ENCODE measurements at regions not wholly inside any gene's neighbourhood (a gene's known extent, or its start where the extent isn't known, plus 50 kb on each side); places are given as distances from the start of the nearest gene placed in this dataset.

- no peak overlapping the region for H3K4me3 ChIP-seq (replicated peaks; ENCODE audit: low read depth, low read length)
- DNase-seq (ENCODE audit: extremely low read depth, low read depth), result no peak
- no peak for TF ChIP-seq CTCF (IDR thresholded peaks at IDR 0.05; ENCODE audit: low read depth, low read length, missing control alignments)
These were observed 944.3 kb upstream of the SEMA6D start for GRCh38 chr15:46773016-46773415.

GRCh38 chr15:46778876-46779275 lies 938.4 kb upstream of the SEMA6D start:
- no peak overlapping the region for H3K4me3 ChIP-seq (replicated peaks; ENCODE audit: low read depth, low read length)
- no peak for TF ChIP-seq CTCF (IDR thresholded peaks at IDR 0.05; ENCODE audit: low read depth, low read length, missing control alignments)
- no peak for DNase-seq (ENCODE audit: extremely low read depth, low read depth)

GRCh38 chr15:46786590-46787285 lies 930.6 kb upstream of the SEMA6D start:
- TF ChIP-seq CTCF (IDR thresholded peaks at IDR 0.05; ENCODE audit: low read depth, low read length, missing control alignments), result no peak
- H3K4me3 ChIP-seq (replicated peaks; ENCODE audit: low read depth, low read length), result no peak overlapping the region
- no peak for DNase-seq (ENCODE audit: extremely low read depth, low read depth)

GRCh38 chr15:46795685-46796084 lies 921.6 kb upstream of the SEMA6D start:
- H3K4me3 ChIP-seq (replicated peaks; ENCODE audit: low read depth, low read length), result no peak overlapping the region
- TF ChIP-seq CTCF (IDR thresholded peaks at IDR 0.05; ENCODE audit: low read depth, low read length, missing control alignments), result no peak
- no peak for DNase-seq (ENCODE audit: extremely low read depth, low read depth)

- no peak for TF ChIP-seq CTCF (IDR thresholded peaks at IDR 0.05; ENCODE audit: low read depth, low read length, missing control alignments)
- DNase-seq (ENCODE audit: extremely low read depth, low read depth), result no peak
- no peak overlapping the region for H3K4me3 ChIP-seq (replicated peaks; ENCODE audit: low read depth, low read length)
These were observed 908.5 kb upstream of the SEMA6D start for GRCh38 chr15:46808834-46809233.

- no peak for TF ChIP-seq CTCF (IDR thresholded peaks at IDR 0.05; ENCODE audit: low read depth, low read length, missing control alignments)
- no peak overlapping the region for H3K4me3 ChIP-seq (replicated peaks; ENCODE audit: low read depth, low read length)
- DNase-seq (ENCODE audit: extremely low read depth, low read depth), result no peak
These were observed 902.1 kb upstream of the SEMA6D start for GRCh38 chr15:46815240-46815639.

GRCh38 chr15:46815765-46816164 lies 901.5 kb upstream of the SEMA6D start:
- no peak for TF ChIP-seq CTCF (IDR thresholded peaks at IDR 0.05; ENCODE audit: low read depth, low read length, missing control alignments)
- DNase-seq (ENCODE audit: extremely low read depth, low read depth), result no peak
- H3K4me3 ChIP-seq (replicated peaks; ENCODE audit: low read depth, low read length), result no peak overlapping the region
